LNCaP clone FGC (cell line): ENCODE measurements at regions not wholly inside any gene's neighbourhood (a gene's known extent, or its start where the extent isn't known, plus 50 kb on each side); places are given as distances from the start of the nearest gene placed in this dataset.
A peak's percentile ranks its signal among the peaks of the same experiment; 100 is the strongest.

ENCODE experiments used
- DNase-seq: peaks from one replicate; pipeline ENCODE4 v3.0.0-alpha.2; 2011; ENCODE audit warnings: low read depth
- H3K4me3 ChIP-seq: 2 replicates; pipeline ENCODE4 v1.5.1; 2011; ENCODE audit warnings: mild to moderate bottlenecking, low read depth, low read length, control low read depth
- TF ChIP-seq, protein P1 (sequence below): IDR thresholded peaks from 2 replicates; pipeline ENCODE4 v1.5.1; 2012; ENCODE audit warnings: mild to moderate bottlenecking; ENCODE audit not compliant: control insufficient read depth, insufficient read depth; ENCODE audit errors: extremely low read depth

DNA sequence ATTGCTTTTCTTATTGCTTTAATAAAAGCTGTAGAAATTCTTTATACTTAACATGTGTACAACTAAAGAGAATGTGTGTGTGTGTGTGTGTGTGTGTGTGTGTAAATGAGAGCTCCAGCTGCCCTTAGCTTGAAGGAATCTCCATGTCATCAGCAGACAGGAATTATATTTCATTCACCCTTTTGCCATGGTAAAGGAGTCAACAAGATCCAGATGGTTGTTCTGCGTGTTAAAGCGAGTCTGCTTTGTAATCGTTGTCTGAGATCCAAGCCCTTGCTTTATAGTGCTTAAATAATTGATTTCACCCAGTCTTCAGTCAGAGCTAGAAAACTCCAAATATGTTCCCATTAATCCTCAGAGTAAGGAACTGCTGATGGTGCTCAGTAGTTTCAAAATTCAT lies 285.5 kb downstream of the PDGFC start:
- H3K4me3 ChIP-seq = no peak overlapping the region
- DNase-seq = no peak
- TF ChIP-seq, protein P1, sequence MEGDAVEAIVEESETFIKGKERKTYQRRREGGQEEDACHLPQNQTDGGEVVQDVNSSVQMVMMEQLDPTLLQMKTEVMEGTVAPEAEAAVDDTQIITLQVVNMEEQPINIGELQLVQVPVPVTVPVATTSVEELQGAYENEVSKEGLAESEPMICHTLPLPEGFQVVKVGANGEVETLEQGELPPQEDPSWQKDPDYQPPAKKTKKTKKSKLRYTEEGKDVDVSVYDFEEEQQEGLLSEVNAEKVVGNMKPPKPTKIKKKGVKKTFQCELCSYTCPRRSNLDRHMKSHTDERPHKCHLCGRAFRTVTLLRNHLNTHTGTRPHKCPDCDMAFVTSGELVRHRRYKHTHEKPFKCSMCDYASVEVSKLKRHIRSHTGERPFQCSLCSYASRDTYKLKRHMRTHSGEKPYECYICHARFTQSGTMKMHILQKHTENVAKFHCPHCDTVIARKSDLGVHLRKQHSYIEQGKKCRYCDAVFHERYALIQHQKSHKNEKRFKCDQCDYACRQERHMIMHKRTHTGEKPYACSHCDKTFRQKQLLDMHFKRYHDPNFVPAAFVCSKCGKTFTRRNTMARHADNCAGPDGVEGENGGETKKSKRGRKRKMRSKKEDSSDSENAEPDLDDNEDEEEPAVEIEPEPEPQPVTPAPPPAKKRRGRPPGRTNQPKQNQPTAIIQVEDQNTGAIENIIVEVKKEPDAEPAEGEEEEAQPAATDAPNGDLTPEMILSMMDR = no peak

DNA sequence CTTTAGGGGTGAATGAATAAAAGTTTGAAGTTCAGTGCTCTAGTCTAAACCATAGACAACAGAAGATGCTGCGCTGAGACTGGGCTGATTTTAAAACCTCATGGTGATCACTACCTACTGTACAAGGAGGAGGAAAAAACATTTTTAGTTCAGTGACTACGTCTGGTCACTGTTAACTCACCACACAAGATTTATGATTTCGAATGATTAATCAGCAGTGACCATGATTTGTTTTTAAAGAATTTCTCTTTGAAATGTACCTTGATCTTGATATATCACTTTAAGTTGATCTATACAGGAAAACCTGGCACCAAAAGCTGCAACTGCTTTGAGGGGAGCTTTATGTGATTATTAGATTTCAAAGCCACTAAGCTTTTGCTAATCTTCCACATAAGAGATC lies 286.3 kb downstream of the PDGFC start:
- no peak overlapping the region for H3K4me3 ChIP-seq
- TF ChIP-seq, protein P1 = no peak
- DNase-seq = no peak

DNA sequence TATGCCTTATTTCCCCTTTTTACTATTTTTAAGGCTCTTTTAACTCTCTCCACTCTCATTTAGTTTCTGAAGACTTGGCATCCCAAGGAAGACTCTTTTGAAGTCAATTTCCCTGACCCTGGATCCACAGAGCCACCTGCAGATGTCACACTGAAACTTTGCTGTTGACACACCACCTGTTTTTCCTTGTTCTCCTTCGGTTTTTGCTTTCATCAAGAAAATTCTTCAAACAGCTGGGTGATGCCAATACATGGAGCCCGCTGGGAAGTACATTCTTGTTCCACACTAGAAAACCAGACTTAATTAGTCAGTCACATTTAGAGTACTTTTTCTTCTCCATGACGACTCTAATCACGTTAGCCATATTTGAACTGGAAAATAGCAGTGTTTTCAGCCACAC lies 293.9 kb downstream of the PDGFC start:
- no peak for DNase-seq
- H3K4me3 ChIP-seq = no peak overlapping the region
- TF ChIP-seq, protein P1 = no peak

DNA sequence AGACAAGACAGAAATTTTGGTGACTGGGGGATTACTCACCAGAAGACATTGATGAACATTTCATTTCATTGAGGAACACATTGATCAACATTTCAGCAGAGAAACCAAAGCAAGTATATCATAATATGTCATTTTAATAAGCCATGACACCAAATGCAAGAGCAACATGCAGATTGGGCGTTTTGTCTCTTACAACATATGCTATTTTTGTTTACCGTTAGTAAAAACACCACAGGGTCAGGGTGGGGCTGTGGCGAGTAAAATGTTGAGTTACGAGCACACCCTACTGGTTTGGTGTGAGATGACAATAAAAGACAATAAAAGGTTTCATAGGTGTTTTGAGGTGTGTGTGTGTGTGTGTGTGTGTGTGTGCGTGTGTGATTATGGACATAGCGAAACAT lies 294.5 kb downstream of the PDGFC start:
- DNase-seq = peak; percentile 21
- no peak overlapping the region for H3K4me3 ChIP-seq

DNA sequence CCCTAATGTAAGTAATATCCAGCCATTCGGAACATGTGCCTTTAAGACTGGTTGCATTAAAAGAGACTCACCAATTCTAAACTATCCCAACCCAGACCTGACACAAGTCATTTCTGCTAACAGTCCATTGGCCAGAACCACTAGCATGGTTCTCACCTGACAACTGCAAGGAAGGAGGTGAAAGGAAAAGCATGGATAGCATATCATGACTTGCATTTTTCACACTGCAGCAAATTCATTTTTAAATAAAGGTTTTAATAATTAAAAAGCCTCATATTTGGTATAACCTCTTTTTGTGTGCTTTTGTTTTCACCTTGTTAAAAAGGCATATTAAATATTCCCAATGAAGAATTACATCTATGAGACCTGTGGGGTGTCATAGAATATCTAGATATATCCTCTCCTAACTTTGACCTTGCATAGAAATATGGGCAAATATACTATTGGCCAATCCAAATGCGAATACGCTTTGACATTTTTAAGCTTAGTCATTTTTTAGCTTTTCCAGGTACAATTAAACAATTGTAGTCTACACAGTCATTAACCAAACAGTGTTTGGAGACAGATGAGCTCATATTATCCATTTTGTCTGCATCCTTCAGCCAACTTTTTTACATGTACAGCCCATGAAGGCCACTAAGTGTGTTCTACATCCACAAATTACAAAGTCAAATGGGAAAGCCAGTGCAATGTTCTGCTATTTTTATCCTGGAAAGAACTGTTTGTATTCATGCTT lies 295.3 kb downstream of the PDGFC start:
- TF ChIP-seq, protein P1 = no peak
- no peak for DNase-seq
- H3K4me3 ChIP-seq = no peak overlapping the region

More for the DNA sequence above, 294.5 kb downstream of the PDGFC start:
- TF ChIP-seq, protein P1 = peak; percentile 67

DNA sequence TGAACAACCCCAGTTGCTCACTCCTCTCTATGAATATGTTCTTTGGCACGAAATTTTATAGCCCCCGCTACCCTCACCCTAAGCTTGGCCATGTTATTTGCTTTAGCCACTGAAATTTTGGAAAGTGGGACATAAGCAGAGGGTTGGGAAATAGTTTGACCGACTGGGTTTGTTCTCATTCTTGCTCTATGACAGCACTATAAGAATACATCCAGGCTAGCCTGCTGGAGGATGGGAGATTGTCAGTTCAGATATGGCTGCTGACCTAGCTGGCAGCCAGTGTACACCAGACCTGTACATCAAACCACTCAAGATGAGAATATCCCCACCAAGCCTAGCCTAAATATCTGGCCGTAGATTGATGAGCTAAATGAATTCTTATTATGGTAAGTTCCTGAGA lies 298.1 kb downstream of the PDGFC start:
- TF ChIP-seq, protein P1 = no peak
- no peak for DNase-seq
- no peak overlapping the region for H3K4me3 ChIP-seq
